ENCODE measurements at regions not wholly inside any gene's neighbourhood (a gene's known extent, or its start where the extent isn't known, plus 50 kb on each side); places are given as distances from the start of the nearest gene placed in this dataset.

GRCh38 chr9:107562798-107563197, 73.2 kb upstream of the KLF4 start:
- TF ChIP-seq POLR2A (IDR thresholded peaks at IDR 0.05) (no peak), CTCF (IDR thresholded peaks at IDR 0.05) (no peak)

All from adrenal gland (tissue), 5 donors.